Jurkat, Clone E6-1 (cell line): ENCODE measurements at regions not wholly inside any gene's neighbourhood (a gene's known extent, or its start where the extent isn't known, plus 50 kb on each side); places are given as distances from the start of the nearest gene placed in this dataset.
"Not testable (repeated sequence)": the region's sequence is repeated elsewhere in the genome, so short reads cannot be mapped to it uniquely, and the experiment has no call there.

Experiments
- DNase-seq: peaks from one replicate; pipeline ENCODE4 v3.0.0-alpha.2; 2011; ENCODE audit warnings: low read depth, low spot score
- H3K4me3 ChIP-seq: 2 replicates; pipeline ENCODE4 v1.5.1; 2011; ENCODE audit warnings: mild to moderate bottlenecking, low read length, control low read depth, moderate library complexity

DNA sequence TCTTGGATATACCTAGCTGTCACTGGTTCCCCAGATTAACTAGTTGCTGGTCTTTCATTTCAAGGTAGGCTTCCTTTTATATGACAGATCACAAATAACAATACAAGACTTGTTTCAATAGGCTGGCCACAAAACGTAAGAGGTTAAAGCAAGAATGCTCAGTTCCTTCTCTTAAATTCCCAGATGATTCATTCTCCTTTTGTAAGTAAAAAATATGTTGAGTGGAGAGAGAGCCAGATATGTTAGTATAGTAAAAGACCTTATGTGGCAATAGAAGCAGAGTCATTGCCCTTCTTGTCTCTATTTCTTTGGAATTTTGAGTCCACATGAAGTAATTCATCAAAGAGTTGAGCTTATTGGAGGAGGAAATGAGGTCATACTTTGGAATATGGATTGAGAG is 939.0 kb upstream of the ATXN7L3B start:
- no peak for DNase-seq
- no peak overlapping the region for H3K4me3 ChIP-seq

DNA sequence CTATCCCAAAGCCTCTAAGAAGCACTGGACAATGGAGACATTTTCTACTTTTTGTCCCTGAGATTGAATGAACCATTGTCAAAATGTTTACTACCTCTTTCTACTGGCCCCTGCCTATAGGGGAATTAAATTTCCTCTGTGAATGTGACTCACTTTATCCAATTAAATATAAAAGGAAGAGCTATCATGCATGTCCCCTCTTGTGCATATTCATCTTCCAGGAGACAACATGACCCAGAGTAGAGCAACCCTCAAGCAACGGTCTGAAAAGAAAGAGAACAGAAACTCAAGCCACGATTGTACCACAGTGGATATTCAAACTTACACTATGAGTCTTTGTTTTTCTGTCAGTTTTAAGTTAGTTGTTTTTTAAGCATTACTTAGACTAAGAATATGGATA is 938.4 kb upstream of the ATXN7L3B start:
- no peak overlapping the region for H3K4me3 ChIP-seq
- DNase-seq = no peak

DNA sequence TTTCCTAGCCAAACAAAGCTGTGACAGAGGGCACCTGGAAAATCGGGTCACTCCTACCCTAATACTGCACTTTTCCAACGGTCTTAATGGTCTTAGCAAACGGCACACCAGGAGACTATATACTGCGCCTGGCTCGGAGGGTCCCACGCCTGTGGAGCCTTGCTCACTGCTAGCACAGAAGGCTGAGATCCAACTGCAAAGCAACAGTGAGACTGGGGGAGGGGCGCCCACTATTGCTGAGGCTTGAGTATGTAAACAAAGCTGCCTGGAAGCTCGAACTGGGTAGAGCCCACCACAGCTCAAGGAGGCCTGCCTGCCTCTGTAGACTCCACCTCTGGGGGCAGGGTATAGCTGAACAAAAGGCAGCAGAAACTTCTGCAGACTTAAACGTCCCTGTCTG is 931.7 kb upstream of the ATXN7L3B start:
- DNase-seq, H3K4me3 ChIP-seq: not testable (repeated sequence)

DNA sequence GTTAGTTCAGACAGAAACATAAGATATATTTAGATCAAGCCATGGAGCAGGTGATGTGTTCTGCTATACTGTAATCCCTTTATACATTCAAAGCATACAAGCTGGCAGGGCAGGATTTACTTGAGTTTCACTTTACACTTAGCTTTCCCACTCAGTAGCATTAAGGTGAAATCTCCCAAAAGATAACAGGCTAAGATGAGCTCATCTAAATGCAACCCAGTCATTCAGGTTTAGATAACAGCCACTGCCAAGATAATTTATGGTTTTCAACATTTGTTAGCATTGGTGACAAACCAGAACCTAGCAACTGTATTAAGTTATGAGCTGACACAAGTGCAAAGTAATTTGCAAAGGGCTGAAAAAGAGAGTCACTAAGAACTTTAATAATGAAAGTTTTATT is 925.1 kb upstream of the ATXN7L3B start:
- H3K4me3 ChIP-seq = no peak overlapping the region
- DNase-seq = no peak

DNA sequence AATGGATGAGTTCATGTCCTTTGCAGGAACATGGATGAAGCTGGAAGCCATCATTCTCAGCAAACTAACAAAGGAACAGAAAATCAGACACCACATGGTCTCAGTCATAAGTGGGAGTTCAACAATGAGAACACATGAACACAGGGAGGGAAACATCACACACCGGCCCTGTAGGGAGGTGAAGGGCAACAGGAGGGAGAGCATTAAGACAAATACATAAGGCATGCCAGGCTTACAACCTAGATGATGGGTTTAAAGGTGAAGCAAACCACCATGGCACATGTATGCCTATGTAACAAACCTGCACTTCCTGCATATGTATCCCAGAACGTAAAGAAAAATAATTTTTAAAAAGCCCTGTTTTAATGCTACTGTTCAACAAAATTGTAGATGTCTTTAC is 914.2 kb upstream of the ATXN7L3B start:
- H3K4me3 ChIP-seq = no peak overlapping the region
- DNase-seq = no peak

DNA sequence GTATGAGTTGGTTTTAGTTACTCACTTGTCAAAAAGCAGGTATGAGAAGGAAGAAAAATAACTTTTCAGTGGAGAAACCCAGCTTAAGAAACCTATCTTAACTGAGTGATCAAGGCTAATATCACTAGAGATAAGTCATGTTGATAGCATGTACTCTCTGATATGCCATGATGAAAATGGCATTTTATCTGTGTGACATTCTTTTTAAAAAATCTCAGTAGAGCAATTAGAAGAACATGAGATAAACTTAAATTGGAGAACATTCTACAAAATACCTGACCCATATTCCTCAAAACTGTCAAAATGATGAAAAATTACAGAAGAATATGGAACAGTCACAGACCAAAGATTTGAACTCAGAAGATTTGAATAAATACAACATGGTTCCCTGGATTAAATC is 912.4 kb upstream of the ATXN7L3B start:
- DNase-seq = no peak
- H3K4me3 ChIP-seq = no peak overlapping the region

DNA sequence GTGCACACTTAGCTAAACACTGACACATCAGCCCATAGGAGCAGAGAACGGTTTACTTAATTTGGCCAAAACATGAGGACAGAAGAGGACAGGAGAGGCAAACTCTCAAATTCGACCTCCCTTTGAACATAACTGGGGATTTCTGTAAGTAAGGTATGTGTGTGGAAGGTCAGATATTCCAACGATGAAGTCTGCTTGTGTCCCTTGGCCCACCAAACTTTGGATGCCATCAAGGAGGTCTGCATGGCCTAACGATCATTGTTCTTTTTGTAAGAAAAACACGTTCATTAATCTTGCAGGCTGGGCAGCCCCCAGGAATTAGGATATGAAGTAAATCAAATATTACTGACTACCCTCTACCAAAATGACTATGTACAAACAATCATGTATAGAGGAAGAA is 908.5 kb upstream of the ATXN7L3B start:
- no peak overlapping the region for H3K4me3 ChIP-seq

DNA sequence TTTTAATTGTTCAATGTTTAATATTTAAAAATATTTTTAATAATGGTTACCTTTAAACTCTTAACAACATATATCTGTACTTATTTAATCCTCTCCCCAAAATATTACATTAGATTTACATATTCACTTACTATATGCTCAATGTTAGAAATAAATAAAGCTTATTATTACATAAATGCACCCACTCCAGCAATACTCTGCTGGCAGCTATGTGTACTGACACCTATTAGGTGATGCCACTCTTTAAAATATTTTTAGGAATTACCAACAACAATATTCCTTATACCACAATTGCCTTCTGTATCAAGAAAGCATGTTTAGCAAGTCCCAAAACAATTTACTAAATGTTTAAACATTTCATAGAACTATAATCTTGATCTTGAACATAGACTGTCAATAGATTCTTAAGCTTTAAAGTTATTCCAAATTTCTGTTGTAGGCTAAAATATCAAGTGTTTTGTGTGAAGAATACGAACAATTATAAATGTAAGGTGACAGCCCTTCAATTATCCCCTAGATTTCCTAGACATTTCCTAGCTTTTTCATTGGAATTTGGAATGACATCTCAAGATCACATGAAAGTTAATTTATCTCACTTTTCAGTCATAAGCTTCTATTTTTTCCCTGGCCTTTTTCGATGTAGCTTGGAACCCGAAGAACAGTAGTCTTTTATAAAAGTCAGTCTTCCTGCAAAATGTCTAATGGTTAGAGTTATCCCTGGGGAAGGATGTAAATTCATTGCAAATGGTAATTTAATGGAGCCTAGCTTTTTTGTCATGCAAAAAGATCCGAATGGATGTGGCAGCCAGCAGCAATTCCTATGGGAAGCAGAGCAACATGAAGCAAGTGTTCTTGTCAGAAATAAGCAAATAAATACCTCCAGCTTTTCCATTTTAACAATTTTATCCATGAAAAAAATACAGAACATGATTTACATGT is 907.5 kb upstream of the ATXN7L3B start:
- H3K4me3 ChIP-seq = no peak overlapping the region
- no peak for DNase-seq

More for the DNA sequence above, 908.5 kb upstream of the ATXN7L3B start:
- no peak for DNase-seq

DNA sequence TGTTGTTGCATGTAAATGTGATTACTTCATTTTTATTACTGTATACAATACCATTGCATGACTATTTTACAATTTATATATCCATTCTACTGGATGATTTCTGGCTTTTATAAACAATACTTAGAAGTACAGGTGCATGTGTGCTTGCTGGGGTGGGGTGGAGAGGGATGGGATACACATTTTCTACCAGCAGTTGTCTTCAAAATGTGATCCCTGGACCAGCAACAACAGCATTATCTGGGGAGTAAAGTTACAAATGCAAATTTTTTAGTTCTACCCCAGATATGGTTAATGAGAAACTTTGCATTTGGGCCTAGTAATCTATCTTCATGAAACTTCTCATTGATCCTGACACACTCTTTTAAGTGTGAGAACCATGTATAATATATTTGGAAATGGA is 905.4 kb upstream of the ATXN7L3B start:
- no peak for DNase-seq
- H3K4me3 ChIP-seq = no peak overlapping the region

DNA sequence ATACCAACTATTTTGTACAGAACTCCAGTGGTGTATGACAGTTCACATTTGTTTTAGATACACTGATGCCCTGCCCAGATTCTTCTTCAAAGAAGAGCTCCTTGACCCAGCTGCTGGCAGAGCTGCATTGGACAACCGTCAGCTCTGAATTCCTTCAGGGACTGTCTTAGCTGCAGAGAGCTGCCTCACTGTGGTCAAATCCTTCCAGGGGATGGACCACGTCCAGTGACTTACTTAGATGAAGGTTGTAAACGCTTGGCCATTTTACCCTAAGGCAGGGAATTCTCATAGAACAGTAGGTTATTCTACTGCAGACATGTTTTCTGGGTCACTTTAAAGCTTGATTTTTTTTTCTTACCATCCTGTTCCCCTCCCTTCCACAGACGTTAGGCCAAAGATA is 905.0 kb upstream of the ATXN7L3B start:
- H3K4me3 ChIP-seq = no peak overlapping the region
- no peak for DNase-seq

DNA sequence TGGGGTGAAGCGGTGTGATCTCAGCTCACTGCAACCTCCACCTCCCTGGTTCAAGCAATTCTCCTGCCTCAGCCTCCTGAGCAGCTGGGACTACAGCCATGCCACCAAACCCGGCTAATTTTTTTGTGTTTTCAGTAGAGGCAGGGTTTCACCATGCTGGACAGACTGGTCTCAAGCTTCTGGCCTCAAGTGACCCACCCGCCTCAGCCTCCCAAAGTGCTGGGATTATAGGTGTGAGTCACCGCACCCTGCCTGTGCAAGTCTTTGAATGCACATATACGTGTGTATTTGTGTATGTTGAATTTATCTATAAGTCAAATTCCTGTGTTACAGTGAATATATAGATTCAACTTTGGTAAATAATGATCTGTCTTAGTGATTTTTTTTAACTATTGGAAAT is 898.2 kb upstream of the ATXN7L3B start:
- H3K4me3 ChIP-seq, DNase-seq: not testable (repeated sequence)

DNA sequence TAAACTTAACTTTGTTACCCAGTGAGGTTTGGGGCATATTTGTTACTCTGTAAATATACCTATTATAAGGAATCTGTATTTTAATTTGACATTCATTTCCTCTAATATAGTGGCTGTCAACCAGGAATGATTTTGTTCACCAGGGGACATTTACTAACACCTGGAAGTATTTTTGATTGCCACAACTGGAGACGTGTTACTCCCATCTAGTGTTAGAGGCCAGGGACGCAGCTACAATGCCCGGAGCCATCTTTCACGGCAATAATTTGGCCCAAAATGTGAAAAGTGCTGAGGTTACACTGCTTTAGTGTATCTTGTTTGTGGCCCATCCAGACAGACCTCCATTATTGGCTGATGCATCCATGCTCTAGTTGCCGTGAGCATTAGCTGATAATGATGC is 881.3 kb upstream of the ATXN7L3B start:
- no peak overlapping the region for H3K4me3 ChIP-seq
- DNase-seq = no peak

DNA sequence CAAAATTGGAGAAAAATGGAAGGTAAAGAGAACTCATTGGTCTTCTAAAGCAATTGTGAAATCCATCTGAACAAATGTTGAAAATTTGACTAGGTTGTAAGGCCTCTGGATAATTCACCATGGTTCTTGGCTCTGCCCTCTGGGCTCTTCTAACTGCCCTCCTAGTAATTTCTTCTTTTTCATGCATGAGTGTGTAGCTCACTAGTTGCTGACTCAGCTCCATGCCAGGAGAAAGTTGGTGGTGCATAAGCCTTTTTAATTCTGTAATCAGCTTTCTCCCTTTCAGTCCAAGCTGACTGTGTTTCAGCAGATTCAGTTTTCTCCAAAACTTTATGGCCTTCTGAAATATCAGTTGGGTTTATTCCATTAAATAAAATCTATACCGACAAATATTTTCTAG is 877.8 kb upstream of the ATXN7L3B start:
- no peak overlapping the region for H3K4me3 ChIP-seq
- no peak for DNase-seq

DNA sequence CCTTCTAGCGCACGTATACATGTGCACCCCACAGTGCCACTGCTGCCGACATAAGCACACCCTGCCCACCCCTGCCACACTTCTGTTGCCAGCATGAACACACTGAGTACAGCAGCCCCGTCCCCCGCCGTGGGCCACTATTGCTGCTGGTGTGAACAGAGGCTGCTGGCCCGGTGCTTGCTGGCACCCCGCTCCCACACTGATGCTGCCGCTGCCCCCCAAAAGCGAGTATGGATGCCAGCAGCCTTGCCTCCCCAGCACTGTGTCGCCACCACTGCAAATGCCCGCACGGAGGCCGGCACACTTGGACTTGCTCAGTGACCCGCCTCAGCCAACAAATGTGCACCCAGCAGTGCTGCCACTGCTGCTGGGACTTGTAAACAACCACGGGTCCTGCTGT is 872.4 kb upstream of the ATXN7L3B start:
- DNase-seq = no peak
- no peak overlapping the region for H3K4me3 ChIP-seq

DNA sequence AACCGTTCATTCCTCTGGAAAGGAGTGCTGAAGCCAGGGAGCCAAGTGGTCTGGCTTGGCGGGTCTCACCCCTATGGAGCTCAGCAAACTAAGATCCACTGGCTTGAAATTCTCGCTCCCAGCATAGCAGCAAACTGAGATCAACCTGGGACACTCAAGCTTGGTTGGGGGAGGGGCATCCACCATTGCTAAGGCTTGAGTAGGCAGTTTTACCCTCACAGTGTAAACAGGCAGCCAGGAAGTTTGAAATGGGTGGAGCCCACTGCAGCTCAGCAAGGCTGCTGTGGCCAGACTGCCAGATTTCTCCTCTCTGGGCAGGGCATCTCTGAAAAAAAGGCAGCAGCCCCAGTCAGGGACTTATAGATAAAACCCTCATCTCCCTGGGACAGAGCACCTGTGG is 866.1 kb upstream of the ATXN7L3B start:
- DNase-seq, H3K4me3 ChIP-seq: not testable (repeated sequence)

DNA sequence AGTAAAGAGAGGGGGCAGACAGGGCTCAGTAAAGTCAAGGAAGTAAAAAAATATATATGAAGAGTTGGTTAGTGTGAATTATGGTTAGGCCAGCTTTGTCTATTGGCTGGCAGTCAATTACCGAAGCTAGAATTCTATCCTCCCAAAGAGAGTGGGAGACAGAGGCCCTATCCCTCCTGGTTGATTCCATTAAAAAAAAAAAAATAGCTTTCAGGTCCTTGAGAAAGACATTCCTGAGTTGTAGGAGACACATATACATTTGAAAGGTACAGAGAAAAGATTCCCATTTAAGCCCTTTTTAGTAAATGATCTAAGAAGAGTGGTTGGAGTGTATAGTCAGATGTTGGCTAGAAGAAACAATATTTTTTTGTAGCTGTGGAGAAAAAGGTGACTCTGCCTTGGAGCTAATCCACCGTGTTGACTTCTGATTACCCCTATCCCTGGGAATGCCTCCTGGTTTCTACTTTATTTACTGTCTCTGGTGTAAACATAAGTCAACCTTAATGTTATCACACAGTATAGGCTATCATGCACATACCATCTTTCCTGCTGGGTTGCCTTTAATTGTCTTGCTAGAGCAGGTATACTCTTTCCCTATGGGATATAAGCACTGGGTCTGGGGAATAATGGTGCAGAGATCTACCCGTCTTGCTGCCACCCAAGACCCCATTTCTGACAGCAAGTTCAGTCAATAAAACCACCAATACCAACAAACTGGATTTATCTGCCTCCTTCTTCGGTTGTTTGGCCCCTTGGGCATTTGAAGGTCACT is 859.9 kb upstream of the ATXN7L3B start:
- no peak overlapping the region for H3K4me3 ChIP-seq

DNA sequence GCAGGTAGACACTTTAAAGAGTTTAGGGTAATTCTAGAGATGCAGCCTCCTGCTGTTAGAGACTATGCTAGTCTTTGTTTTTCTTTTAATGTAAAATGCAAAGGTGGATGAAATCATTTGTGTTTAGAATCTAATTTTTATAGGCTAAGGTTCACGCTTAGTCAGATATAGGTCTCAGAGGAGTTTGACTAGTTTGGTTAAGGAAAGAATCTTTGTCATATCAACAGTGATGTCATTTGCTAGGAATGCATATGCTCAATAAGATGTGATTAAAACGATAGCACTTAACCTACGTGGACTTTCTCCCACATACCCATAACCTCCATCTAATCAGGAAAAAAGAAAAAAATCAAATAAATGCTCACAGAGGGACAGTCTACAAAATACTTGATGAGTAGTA is 859.3 kb upstream of the ATXN7L3B start:
- no peak overlapping the region for H3K4me3 ChIP-seq
- DNase-seq = no peak

More for the DNA sequence above, 859.9 kb upstream of the ATXN7L3B start:
- DNase-seq = no peak

DNA sequence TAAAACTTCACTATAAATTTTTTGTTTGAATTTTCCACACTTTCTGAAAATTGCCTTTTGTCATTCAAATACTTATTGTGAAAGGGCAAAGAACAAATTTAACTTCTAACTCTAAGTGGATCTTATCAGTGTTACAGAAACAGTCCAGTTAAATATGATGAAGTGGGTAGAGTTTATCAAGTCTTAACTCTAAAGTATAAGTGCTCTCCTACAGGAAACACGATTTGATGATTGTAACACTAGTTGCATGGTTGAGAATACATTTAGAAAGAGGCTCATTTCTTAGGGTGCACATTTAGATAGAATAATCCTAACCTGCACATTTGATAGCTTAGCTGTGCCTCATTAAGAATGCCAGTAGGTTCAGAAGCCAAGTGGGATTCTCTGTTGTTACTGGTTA is 838.3 kb upstream of the ATXN7L3B start:
- H3K4me3 ChIP-seq = no peak overlapping the region
- no peak for DNase-seq

DNA sequence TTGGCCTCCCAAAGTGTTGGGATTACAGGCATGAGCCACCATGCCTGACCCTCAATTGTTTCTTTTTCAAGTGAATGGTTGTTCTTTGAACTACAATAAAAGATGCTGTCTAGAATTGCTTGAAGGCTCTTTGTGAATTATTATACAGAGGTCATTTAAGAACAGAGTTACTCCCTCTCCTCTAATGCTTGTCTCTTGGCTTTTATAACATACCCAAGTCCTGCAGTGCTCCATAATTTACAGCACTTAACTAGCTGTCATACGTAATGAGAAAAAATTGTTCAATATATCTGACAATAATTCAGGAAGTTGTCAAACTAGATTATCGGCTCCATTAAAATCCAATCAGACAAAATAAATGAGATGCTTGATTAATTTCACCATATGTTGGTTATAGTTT is 823.0 kb upstream of the ATXN7L3B start:
- DNase-seq = no peak
- no peak overlapping the region for H3K4me3 ChIP-seq

DNA sequence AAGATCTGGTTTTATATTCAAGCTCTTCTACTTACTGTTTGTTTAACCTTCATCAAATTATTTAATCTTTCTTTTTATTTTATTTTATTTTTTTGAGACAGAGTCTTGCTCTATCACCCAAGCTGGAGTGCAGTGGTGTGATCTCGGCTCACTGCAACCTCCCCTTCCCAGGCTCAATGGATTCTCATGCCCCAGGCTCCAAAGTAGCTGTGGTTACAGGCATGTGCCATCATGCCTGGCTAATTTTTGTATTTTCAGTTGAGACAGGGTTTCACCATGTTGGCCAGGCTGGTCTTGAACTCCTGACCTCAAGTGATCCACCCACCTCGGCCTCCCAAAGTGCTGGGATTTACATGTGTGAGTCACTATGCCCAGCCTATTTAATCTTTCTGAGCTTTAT is 821.5 kb upstream of the ATXN7L3B start:
- H3K4me3 ChIP-seq, DNase-seq: not testable (repeated sequence)
